Muscle of arm (tissue), 1 donor: ENCODE measurements at regions not wholly inside any gene's neighbourhood (a gene's known extent, or its start where the extent isn't known, plus 50 kb on each side); places are given as distances from the start of the nearest gene placed in this dataset.
"Not testable (repeated sequence)": the region's sequence is repeated elsewhere in the genome, so short reads cannot be mapped to it uniquely, and the experiment has no call there.

Experiments used
- DNase-seq: peaks from one replicate; pipeline ENCODE4 v3.0.0-alpha.2; 2013

- no peak for DNase-seq
Observed at GRCh38 chr6:33507261-33507660, 52.9 kb downstream of the ZBTB9 start.

GRCh38 chr6:33508935-33509926 is 54.9 kb downstream of the ZBTB9 start:
- peak; percentile 32 for DNase-seq

GRCh38 chr6:33513213-33513612 is 58.8 kb downstream of the ZBTB9 start:
- DNase-seq = no peak

GRCh38 chr6:33516726-33517125 is 62.4 kb downstream of the ZBTB9 start:
- DNase-seq = no peak

GRCh38 chr6:33520636-33521488 is 59.2 kb downstream of the BAK1 start:
- not testable (repeated sequence) for DNase-seq

GRCh38 chr6:33521489-33522091 is 58.5 kb downstream of the BAK1 start:
- DNase-seq = no peak
